Stimulated activated CD4-positive, alpha-beta T cell treated with anti-CD3 and anti-CD28 coated beads, Interleukin-4, amount 100 ng/mL, for 4 hours (primary cell): ENCODE measurements at regions not wholly inside any gene's neighbourhood (a gene's known extent, or its start where the extent isn't known, plus 50 kb on each side); places are given as distances from the start of the nearest gene placed in this dataset.

Experiments
- DNase-seq, 2 experiments: peaks; one replicate each; pipeline ENCODE4 v3.0.0-alpha.2; 2020

GRCh38 chr5:37906416-37906815 lies 66.6 kb upstream of the GDNF start:
- DNase-seq: no peak

DNA sequence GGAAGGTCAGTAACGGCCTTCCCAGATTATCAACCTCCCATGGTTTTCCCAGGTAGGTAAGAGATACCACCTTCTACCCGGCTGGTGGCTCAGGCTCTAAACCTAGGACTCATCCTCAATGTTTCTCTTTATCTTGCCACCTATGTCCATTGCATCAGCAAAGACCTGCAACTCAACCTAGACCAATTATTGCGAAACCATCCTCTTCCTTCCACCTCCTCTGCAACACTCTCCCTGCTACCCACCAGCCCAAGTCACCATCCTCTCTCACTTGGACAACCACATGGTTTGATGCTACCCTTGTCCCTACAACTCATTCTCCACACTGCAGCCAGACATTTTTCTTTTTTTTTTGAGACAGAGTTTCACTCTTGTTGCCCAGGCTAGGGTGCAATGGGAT lies 65.4 kb upstream of the GDNF start:
- DNase-seq: no peak

- no peak for DNase-seq
These were observed 62.5 kb upstream of the GDNF start for GRCh38 chr5:37902323-37902722.

GRCh38 chr5:37900692-37901091 lies 60.9 kb upstream of the GDNF start:
- DNase-seq: no peak

DNA sequence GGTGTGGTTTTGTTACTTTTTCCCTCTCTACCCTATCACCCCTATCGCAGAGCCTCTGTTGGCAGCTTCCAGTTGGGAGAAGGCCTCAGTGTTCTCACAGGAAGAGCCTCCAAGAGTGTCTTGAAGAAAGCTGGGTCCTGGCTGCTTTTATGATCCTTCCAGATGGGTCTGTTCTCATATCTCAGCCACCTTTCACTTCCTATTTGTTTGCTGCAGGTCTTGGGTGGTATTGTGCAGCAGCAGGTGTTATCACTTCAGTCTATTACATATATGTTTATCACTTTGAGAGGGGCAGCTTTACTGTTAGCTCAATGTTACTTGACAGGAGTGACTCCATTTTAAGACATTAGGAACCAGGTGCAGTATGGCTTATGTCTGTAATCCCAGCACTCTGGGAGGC lies 59.2 kb upstream of the GDNF start:
- no peak for DNase-seq

DNA sequence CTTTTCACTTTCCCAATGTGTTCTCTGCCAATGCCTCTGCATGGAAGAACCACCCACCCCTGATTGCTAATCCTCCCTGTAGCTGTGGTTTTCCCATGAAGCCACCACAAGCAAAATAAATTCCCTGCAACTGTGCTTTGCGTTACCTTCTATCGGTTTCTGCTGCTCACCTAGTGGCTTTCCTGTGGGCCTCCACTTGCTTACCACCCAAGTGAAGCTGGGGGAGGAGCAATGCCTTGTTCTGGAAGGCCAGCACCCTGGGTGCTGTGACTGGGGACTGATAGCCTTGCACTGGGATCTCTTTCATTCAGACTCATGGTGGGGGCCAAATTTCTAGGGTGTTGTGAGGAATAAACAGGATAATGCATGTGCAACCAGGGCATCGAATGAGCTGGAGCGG lies 56.3 kb upstream of the GDNF start:
- DNase-seq: no peak

DNA sequence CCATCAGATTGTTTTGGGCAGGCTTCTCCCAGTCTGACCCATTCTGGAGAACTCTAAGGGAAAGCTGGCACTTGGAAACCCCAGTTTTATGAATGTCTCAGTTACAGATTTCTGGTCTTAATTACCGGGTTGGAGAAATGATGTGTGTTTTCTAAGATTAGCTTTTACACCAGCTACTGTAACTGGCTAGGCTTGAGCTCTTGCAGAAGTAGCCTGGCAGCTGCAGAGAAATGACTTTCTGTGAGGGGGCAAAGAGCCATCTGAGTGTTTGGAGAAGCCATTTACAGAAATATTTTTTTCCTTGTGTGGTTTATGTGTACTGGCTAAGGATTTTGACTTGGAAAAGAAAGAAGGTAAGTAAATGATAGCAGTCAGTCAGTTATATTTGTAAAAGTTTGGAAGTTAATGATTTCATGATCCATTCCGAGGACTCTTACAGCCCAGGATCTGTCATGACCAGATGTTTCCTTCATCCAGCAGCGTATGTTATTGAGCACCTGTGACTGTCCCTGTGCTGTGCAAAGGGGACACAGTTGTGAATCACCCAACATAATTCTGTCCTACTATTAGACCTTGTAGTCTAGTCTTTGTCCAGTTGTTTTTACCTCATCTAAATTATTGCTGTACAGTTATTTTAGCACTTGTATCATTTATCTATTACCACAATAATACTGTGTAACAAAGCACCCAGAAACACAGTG lies 53.7 kb upstream of the GDNF start:
- no peak for DNase-seq

DNA sequence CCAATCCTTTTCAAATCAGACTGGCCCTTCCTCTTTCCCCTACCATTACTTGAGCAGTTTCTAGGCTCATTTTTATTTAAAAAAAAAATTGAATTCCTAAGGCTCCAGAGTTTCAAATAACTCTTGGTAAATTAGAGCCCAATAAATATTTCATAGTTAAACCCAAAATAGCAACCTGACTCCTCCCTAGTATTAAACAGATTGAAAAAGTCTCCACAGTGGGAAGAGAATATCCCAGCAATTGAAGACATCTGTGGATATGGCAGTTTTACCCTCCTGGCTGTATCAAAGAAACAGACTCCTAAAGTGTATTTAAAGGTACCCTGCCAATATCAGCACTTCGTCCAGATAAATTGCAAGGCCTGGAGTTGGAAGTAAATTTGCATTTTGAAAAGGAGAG lies 52.7 kb upstream of the GDNF start:
- DNase-seq: no peak

GRCh38 chr5:37891832-37892231 lies 52.0 kb upstream of the GDNF start:
- DNase-seq: no peak

DNA sequence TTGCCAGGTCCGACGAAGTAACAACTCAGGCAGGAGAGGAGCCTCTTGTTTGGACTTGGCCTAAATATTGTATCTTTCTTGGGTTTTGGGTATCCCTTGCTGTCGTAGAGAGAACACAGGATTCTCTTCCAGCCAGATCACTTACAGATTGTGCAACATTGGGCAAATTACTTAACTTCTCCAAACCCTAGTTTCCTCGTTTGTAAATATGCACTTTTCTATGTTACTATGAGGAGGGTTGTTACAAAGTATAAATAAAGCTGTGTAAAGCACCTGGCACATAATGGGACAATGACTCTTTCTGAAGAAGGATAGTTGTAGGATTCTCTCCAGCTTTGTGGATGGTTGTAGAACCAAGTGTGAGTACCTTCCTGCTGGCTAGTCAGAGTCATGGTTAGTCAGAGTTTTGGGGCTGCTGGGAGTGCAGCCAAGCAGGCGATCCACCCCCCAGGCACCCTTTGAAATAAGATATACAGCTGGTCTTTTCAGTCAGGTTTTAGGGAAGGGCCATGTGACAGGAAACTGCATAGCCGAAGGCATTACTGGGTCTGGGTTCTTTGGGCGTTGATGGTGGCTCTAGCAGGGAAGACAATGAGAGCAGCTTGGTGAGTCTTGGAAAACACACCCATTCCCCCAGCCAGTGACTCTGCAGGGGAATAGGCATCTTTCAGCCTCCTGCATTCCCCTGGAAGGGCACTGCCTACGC lies 49.9 kb upstream of the GDNF start:
- no peak for DNase-seq
